ENCODE measurements at regions not wholly inside any gene's neighbourhood (a gene's known extent, or its start where the extent isn't known, plus 50 kb on each side); places are given as distances from the start of the nearest gene placed in this dataset.
"Not testable (repeated sequence)": the region's sequence is repeated elsewhere in the genome, so short reads cannot be mapped to it uniquely, and the experiment has no call there.

DNA sequence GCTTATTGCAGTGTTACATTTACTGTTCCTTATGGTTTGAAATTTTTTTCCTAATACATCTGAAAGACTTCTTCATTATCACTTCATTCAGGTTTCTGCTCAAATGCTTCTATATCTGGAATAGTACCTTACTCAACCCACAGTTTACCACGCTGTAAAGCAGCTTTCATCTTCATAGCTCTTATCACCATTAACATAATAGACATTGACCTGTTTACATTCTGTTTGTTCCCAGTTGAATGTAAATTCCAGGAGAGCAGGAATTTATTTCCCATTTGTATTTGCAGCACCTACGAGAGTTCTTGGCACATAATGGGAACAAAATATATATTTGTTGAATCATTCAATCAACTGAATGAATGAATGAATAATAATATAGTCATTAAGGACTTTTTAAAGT is 844.6 kb upstream of the ROBO1 start:
- intact Hi-C loops (cut with micrococcal nuclease; ENCODE audit: unreplicated experiment) = no loop called here
- DNase-seq (ENCODE audit: low read depth, low spot score) = no peak
- BruUV-seq (replicated peaks) = no TSS peak

DNA sequence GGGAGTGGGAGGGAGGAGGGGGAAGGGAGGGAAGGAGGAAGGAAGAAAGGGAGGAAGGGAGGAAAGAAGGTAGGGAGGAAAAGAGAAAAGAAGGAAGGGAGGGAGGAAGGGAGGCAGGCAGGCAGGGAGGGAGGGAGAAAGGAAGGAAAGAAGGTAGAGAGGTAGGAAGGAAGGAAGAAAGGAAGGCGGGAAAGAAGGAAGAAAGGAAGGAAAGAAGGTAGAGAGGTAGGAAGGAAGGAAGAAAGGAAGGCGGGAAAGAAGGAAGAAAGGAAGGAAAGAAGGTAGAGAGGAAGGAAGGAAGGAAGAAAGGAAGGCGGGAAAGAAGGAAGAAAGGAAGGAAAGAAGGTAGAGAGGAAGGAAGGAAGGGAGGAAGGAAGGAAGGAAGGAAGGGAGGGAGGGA is 840.3 kb upstream of the ROBO1 start:
- H3K27me3 ChIP-seq (ENCODE audit: control insufficient read depth, insufficient read depth, low read length); ATAC-seq; H3K4me3 ChIP-seq (ENCODE audit: low read depth in 2 of 2, low read length in 2 of 2); CTCF ChIA-PET; intact Hi-C loops (cut with micrococcal nuclease; ENCODE audit: unreplicated experiment); H3K9me3 ChIP-seq (ENCODE audit: control insufficient read depth, insufficient read depth, low read depth, low read length); DNase-seq (ENCODE audit: low read depth, low spot score); H3K27ac ChIP-seq (ENCODE audit: low read length); H3K36me3 ChIP-seq (ENCODE audit: control insufficient read depth, insufficient read depth, low read length); POLR2A ChIA-PET; in situ Hi-C loops (cut with HindIII; ENCODE audit: low pct_unique_long_range_greater_than_20kb, low sequenced_read_pairs); BruUV-seq (replicated peaks); H3K4me1 ChIP-seq (ENCODE audit: control insufficient read depth, insufficient read depth, low read length): not testable (repeated sequence)

More for the DNA sequence above, 844.6 kb upstream of the ROBO1 start:
- no peaks in the 10 kb centered on the region for H3K36me3 ChIP-seq (ENCODE audit: control insufficient read depth, insufficient read depth, low read length)
- ATAC-seq = no peak
- no peak overlapping the region for H3K27ac ChIP-seq (ENCODE audit: low read length)
- H3K27me3 ChIP-seq (ENCODE audit: control insufficient read depth, insufficient read depth, low read length) = no peaks in the 10 kb centered on the region
- TF ChIP-seq, protein P1, sequence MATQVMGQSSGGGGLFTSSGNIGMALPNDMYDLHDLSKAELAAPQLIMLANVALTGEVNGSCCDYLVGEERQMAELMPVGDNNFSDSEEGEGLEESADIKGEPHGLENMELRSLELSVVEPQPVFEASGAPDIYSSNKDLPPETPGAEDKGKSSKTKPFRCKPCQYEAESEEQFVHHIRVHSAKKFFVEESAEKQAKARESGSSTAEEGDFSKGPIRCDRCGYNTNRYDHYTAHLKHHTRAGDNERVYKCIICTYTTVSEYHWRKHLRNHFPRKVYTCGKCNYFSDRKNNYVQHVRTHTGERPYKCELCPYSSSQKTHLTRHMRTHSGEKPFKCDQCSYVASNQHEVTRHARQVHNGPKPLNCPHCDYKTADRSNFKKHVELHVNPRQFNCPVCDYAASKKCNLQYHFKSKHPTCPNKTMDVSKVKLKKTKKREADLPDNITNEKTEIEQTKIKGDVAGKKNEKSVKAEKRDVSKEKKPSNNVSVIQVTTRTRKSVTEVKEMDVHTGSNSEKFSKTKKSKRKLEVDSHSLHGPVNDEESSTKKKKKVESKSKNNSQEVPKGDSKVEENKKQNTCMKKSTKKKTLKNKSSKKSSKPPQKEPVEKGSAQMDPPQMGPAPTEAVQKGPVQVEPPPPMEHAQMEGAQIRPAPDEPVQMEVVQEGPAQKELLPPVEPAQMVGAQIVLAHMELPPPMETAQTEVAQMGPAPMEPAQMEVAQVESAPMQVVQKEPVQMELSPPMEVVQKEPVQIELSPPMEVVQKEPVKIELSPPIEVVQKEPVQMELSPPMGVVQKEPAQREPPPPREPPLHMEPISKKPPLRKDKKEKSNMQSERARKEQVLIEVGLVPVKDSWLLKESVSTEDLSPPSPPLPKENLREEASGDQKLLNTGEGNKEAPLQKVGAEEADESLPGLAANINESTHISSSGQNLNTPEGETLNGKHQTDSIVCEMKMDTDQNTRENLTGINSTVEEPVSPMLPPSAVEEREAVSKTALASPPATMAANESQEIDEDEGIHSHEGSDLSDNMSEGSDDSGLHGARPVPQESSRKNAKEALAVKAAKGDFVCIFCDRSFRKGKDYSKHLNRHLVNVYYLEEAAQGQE (IDR thresholded peaks at IDR 0.05; ENCODE audit: insufficient read depth in 1 of 2, low read depth in 2 of 2, low read length in 1 of 2) = no peak
- no peak for TF ChIP-seq TCF7L2 (IDR thresholded peaks at IDR 0.05; ENCODE audit: low read depth, low read length)
- in situ Hi-C loops (cut with HindIII; ENCODE audit: low pct_unique_long_range_greater_than_20kb, low sequenced_read_pairs) = no loop called here
- CTCF ChIA-PET = no interaction called here
- no peak overlapping the region for H3K4me3 ChIP-seq (ENCODE audit: low read depth in 2 of 2, low read length in 2 of 2)
- no peaks in the 10 kb centered on the region for H3K9me3 ChIP-seq (ENCODE audit: control insufficient read depth, insufficient read depth, low read depth, low read length)
- no peaks in the 10 kb centered on the region for H3K4me1 ChIP-seq (ENCODE audit: control insufficient read depth, insufficient read depth, low read length)
- POLR2A ChIA-PET = no interaction called here

DNA sequence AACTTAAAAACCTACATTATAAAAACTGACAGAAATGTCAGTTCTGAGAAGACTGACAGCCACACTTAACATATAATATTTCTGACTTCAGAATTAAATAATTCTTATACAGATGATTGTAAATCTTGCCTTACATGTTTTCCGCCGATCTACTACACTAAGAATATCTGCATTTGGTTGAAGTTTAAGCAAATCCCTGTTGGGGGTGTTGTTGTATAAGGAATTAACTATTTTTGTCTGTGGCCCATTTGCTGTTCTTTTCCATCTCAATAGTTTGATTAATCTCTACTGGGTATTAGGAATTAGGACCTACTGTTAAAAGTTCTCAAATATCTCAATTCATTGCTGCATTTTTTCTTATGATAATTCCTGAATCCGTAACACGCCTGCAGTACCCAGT is 838.3 kb upstream of the ROBO1 start:
- Histone ChIP-seq H3K27ac (ENCODE audit: low read length) (no peak overlapping the region), H3K36me3 (ENCODE audit: control insufficient read depth, insufficient read depth, low read length) (no peaks in the 10 kb centered on the region), H3K4me3 (ENCODE audit: low read depth in 2 of 2, low read length in 2 of 2) (no peak overlapping the region), H3K4me1 (ENCODE audit: control insufficient read depth, insufficient read depth, low read length) (no peaks in the 10 kb centered on the region), H3K9me3 (ENCODE audit: control insufficient read depth, insufficient read depth, low read depth, low read length) (no peaks in the 10 kb centered on the region), H3K27me3 (ENCODE audit: control insufficient read depth, insufficient read depth, low read length) (no peaks in the 10 kb centered on the region)
- ATAC-seq (no peak), DNase-seq (ENCODE audit: low read depth, low spot score) (no peak)
- CTCF ChIA-PET = no interaction called here
- intact Hi-C loops (cut with micrococcal nuclease; ENCODE audit: unreplicated experiment) (no loop called here), in situ Hi-C loops (cut with HindIII; ENCODE audit: low pct_unique_long_range_greater_than_20kb, low sequenced_read_pairs) (no loop called here)
- no peak for TF ChIP-seq POLR2AphosphoS5 (IDR thresholded peaks at IDR 0.05; ENCODE audit: low read depth, low read length)
- BruUV-seq (replicated peaks) = no TSS peak
- POLR2A ChIA-PET = no interaction called here

DNA sequence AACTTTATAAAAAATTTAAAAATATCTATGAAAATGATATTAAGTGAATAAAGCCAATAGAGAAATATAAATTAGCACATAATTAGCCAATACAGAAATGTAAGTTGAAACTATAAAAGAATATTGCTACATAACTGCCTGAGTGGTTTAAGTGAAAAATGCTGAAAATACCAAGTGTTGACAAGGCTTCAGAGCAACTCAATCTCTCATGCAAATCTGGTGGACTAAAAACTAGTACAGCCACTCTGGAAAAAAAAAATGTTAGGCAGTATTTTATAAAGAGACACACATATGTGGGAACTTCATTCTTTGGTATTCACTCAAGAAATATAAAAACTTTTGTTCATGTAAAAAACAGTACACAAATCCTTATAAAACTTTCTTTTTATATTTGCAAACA is 833.7 kb upstream of the ROBO1 start:
- intact Hi-C loops (cut with micrococcal nuclease; ENCODE audit: unreplicated experiment) = no loop called here
- BruUV-seq (replicated peaks) = no TSS peak
- H3K4me3 ChIP-seq (ENCODE audit: low read depth in 2 of 2, low read length in 2 of 2) = no peak overlapping the region
- ATAC-seq (no peak), DNase-seq (ENCODE audit: low read depth, low spot score) (no peak)
- in situ Hi-C loops (cut with HindIII; ENCODE audit: low pct_unique_long_range_greater_than_20kb, low sequenced_read_pairs) = no loop called here
- no peaks in the 10 kb centered on the region for H3K36me3 ChIP-seq (ENCODE audit: control insufficient read depth, insufficient read depth, low read length)
- H3K4me1 ChIP-seq (ENCODE audit: control insufficient read depth, insufficient read depth, low read length) = no peaks in the 10 kb centered on the region
- ChIA-PET POLR2A (no interaction called here), CTCF (no interaction called here)
- H3K27ac ChIP-seq (ENCODE audit: low read length) = no peak overlapping the region
- H3K27me3 ChIP-seq (ENCODE audit: control insufficient read depth, insufficient read depth, low read length) = no peaks in the 10 kb centered on the region
- TF ChIP-seq SIN3A (IDR thresholded peaks at IDR 0.05; ENCODE audit: borderline replicate concordance, insufficient read depth, low read depth, low read length) = no peak
- TF ChIP-seq, protein P2, sequence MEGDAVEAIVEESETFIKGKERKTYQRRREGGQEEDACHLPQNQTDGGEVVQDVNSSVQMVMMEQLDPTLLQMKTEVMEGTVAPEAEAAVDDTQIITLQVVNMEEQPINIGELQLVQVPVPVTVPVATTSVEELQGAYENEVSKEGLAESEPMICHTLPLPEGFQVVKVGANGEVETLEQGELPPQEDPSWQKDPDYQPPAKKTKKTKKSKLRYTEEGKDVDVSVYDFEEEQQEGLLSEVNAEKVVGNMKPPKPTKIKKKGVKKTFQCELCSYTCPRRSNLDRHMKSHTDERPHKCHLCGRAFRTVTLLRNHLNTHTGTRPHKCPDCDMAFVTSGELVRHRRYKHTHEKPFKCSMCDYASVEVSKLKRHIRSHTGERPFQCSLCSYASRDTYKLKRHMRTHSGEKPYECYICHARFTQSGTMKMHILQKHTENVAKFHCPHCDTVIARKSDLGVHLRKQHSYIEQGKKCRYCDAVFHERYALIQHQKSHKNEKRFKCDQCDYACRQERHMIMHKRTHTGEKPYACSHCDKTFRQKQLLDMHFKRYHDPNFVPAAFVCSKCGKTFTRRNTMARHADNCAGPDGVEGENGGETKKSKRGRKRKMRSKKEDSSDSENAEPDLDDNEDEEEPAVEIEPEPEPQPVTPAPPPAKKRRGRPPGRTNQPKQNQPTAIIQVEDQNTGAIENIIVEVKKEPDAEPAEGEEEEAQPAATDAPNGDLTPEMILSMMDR (IDR thresholded peaks at IDR 0.05) = no peak
- TF ChIP-seq POLR2AphosphoS5 (IDR thresholded peaks at IDR 0.05; ENCODE audit: low read depth, low read length) = no peak
- TF ChIP-seq, protein P1 (IDR thresholded peaks at IDR 0.05; ENCODE audit: insufficient read depth in 1 of 2, low read depth in 2 of 2, low read length in 1 of 2) = no peak
- TF ChIP-seq TCF7L2 (IDR thresholded peaks at IDR 0.05; ENCODE audit: low read depth, low read length) = no peak
- H3K9me3 ChIP-seq (ENCODE audit: control insufficient read depth, insufficient read depth, low read depth, low read length) = no peaks in the 10 kb centered on the region

Measured in Panc1 (cell line).